ENCODE measurements at regions not wholly inside any gene's neighbourhood (a gene's known extent, or its start where the extent isn't known, plus 50 kb on each side); places are given as distances from the start of the nearest gene placed in this dataset.

GRCh38 chr5:121138952-121139351 is 674.9 kb downstream of the PRR16 start:
- no peaks in the 10 kb centered on the region for H3K79me2 ChIP-seq (ENCODE audit: insufficient read depth, low read length)
- TF ChIP-seq EZH2phosphoT487 (conservative IDR thresholded peaks at IDR 0.05; ENCODE audit: low read length) (no peak), CTCF (IDR thresholded peaks at IDR 0.05; ENCODE audit: insufficient read depth, low read length, poor library complexity, severe bottlenecking) (no peak)

GRCh38 chr5:121144764-121145163 is 680.7 kb downstream of the PRR16 start:
- no peak overlapping the region for H3K27ac ChIP-seq (ENCODE audit: low read depth, low read length)
- H2AFZ ChIP-seq (ENCODE audit: low read depth, low read length, severe bottlenecking): no peak overlapping the region
- H3K9me3 ChIP-seq (ENCODE audit: insufficient read depth, low read length): no peaks in the 10 kb centered on the region

More at GRCh38 chr5:121138952-121139351, 674.9 kb downstream of the PRR16 start:
- H3K4me3 ChIP-seq (ENCODE audit: insufficient read depth, low read length, poor library complexity, severe bottlenecking): no peak overlapping the region
- no peak overlapping the region for H3K4me2 ChIP-seq (ENCODE audit: low read depth, low read length, poor library complexity, severe bottlenecking)
- H3K27ac ChIP-seq (ENCODE audit: low read depth, low read length): no peak overlapping the region
- no peaks in the 10 kb centered on the region for H4K20me1 ChIP-seq (ENCODE audit: low read depth, low read length)
- H3K9me2 ChIP-seq (replicated peaks; ENCODE audit: insufficient read depth, low read length): no peaks in the 10 kb centered on the region
- no peaks in the 10 kb centered on the region for H3K36me3 ChIP-seq (ENCODE audit: low read length)
- no peak overlapping the region for H3K9ac ChIP-seq (ENCODE audit: low read length)
- no peaks in the 10 kb centered on the region for H3K9me3 ChIP-seq (ENCODE audit: insufficient read depth, low read length)
- no peak overlapping the region for H2AFZ ChIP-seq (ENCODE audit: low read depth, low read length, severe bottlenecking)
- no peaks in the 10 kb centered on the region for H3K27me3 ChIP-seq (ENCODE audit: low read length)
- no peaks in the 10 kb centered on the region for H3F3A ChIP-seq (ENCODE audit: insufficient read depth)

GRCh38 chr5:121151534-121151933 is 687.4 kb downstream of the PRR16 start:
- no peak overlapping the region for H2AFZ ChIP-seq (ENCODE audit: low read depth, low read length, severe bottlenecking)
- no peak for TF ChIP-seq EZH2phosphoT487 (conservative IDR thresholded peaks at IDR 0.05; ENCODE audit: low read length)
- TF ChIP-seq CTCF (IDR thresholded peaks at IDR 0.05; ENCODE audit: insufficient read depth, low read length, poor library complexity, severe bottlenecking): no peak
- no peaks in the 10 kb centered on the region for H4K20me1 ChIP-seq (ENCODE audit: low read depth, low read length)
- H3K27ac ChIP-seq (ENCODE audit: low read depth, low read length): no peak overlapping the region
- no peaks in the 10 kb centered on the region for H3K9me2 ChIP-seq (replicated peaks; ENCODE audit: insufficient read depth, low read length)
- no peak overlapping the region for H3K9ac ChIP-seq (ENCODE audit: low read length)
- H3K36me3 ChIP-seq (ENCODE audit: low read length): no peaks in the 10 kb centered on the region
- H3K27me3 ChIP-seq (ENCODE audit: low read length): no peaks in the 10 kb centered on the region
- no peaks in the 10 kb centered on the region for H3K79me2 ChIP-seq (ENCODE audit: insufficient read depth, low read length)
- no peaks in the 10 kb centered on the region for H3F3A ChIP-seq (ENCODE audit: insufficient read depth)
- H3K9me3 ChIP-seq (ENCODE audit: insufficient read depth, low read length): no peaks in the 10 kb centered on the region
- H3K4me3 ChIP-seq (ENCODE audit: insufficient read depth, low read length, poor library complexity, severe bottlenecking): no peak overlapping the region
- no peak overlapping the region for H3K4me2 ChIP-seq (ENCODE audit: low read depth, low read length, poor library complexity, severe bottlenecking)

More at GRCh38 chr5:121144764-121145163, 680.7 kb downstream of the PRR16 start:
- TF ChIP-seq CTCF (IDR thresholded peaks at IDR 0.05; ENCODE audit: insufficient read depth, low read length, poor library complexity, severe bottlenecking): no peak
- TF ChIP-seq EZH2phosphoT487 (conservative IDR thresholded peaks at IDR 0.05; ENCODE audit: low read length): no peak
- no peaks in the 10 kb centered on the region for H3F3A ChIP-seq (ENCODE audit: insufficient read depth)
- no peaks in the 10 kb centered on the region for H3K36me3 ChIP-seq (ENCODE audit: low read length)
- no peaks in the 10 kb centered on the region for H3K9me2 ChIP-seq (replicated peaks; ENCODE audit: insufficient read depth, low read length)
- no peaks in the 10 kb centered on the region for H3K79me2 ChIP-seq (ENCODE audit: insufficient read depth, low read length)
- no peaks in the 10 kb centered on the region for H3K27me3 ChIP-seq (ENCODE audit: low read length)
- no peak overlapping the region for H3K9ac ChIP-seq (ENCODE audit: low read length)
- no peak overlapping the region for H3K4me3 ChIP-seq (ENCODE audit: insufficient read depth, low read length, poor library complexity, severe bottlenecking)
- H4K20me1 ChIP-seq (ENCODE audit: low read depth, low read length): no peaks in the 10 kb centered on the region
- H3K4me2 ChIP-seq (ENCODE audit: low read depth, low read length, poor library complexity, severe bottlenecking): no peak overlapping the region

Measured in SU-DHL-6 (cell line).